GM23248 (cell line): ENCODE measurements at regions not wholly inside any gene's neighbourhood (a gene's known extent, or its start where the extent isn't known, plus 50 kb on each side); places are given as distances from the start of the nearest gene placed in this dataset.

Experiments used
- EZH2 ChIP-seq: fragments of 200-600 bp; sonication (generic); IDR thresholded peaks from 2 replicates; pipeline ENCODE4 v1.6.1; 2018; ENCODE audit warnings: antibody characterized with exemption, mild to moderate bottlenecking; ENCODE audit not compliant: insufficient read depth, poor library complexity, severe bottlenecking
- EZH2phosphoT487 ChIP-seq: fragments of 200-600 bp; sonication (generic); IDR thresholded peaks from 2 replicates; pipeline ENCODE4 v1.6.1; 2018; ENCODE audit warnings: antibody characterized with exemption, moderate library complexity, mild to moderate bottlenecking, low read depth; ENCODE audit not compliant: insufficient read depth

GRCh38 chr10:25869067-25869591 is 64.9 kb upstream of the MYO3A start:
- TF ChIP-seq EZH2 (no peak), EZH2phosphoT487 (no peak)
